C1 segment of cervical spinal cord (tissue), 14 donors: ENCODE measurements at regions not wholly inside any gene's neighbourhood (a gene's known extent, or its start where the extent isn't known, plus 50 kb on each side); places are given as distances from the start of the nearest gene placed in this dataset.
A peak's percentile ranks its signal among the peaks of the same experiment; 100 is the strongest.
"Not testable (repeated sequence)": the region's sequence is repeated elsewhere in the genome, so short reads cannot be mapped to it uniquely, and the experiment has no call there.

Experiments
- DNase-seq, 14 donors: peaks; one replicate each; lab custom pipeline; 2025; lab: John Stamatoyannopoulos, UW

DNA sequence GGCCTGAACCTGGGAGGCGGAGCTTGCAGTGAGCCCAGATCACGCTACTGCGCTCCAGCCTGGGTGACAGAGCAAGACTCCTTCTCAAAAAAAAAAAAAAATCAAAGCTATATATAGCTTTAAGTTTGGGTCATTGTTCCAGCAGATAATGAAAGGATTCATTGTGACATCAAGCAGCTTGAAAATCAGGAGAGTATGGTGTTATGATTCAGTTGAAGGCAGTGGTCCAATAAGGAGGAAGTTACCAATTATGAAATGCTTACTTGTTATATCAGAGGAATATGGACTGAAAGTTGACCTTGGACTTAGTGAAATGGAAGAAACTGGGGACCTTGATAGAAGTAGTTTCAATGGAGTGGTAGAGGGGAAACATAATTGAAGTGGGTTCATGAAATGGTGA, 140.4 kb upstream of the MAD2L1 start:
- DNase-seq, result no peak

DNA sequence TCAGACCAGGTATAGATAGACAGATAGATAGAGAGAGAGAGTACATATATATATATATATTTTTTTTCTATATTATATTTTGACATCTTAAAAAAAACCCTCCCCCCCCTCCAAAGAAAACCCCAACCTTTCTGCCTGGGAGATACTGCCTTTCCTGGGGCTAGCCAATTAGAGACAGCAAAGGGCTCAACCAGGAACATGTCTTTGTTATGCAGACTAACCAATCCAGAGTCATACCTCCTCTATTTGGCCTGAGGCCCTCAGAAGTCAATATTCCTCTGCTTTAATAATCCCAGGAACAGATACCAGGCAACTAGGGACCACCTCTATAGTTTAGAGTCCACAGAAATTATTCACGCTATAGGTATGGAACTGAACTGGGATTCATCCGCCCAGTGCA, 135.6 kb upstream of the MAD2L1 start:
- DNase-seq, result no peak

DNA sequence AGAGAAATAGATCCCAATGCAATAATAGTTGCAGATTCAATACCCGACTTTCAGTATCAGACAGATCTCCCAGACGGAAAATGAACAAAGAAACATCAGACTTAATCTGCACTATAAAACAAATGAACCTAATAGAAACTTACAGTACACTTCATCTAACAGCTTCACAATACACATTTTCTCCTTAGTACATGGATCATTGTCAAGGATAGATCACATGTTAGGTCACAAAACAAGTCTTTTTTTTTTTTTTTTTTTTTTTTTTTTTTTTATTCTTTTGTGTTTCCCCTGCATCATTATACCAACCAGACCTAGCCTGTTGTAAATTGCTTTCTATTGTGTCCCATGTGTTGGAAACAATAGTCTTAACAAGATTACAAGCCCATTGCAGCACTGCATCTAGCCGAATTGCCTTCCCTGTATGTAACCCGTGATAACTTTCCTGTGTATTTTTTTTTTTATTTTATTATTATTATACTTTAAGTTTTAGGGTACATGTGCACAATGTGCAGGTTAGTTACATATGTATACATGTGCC, 134.0 kb upstream of the MAD2L1 start:
- DNase-seq, result not testable (repeated sequence)

DNA sequence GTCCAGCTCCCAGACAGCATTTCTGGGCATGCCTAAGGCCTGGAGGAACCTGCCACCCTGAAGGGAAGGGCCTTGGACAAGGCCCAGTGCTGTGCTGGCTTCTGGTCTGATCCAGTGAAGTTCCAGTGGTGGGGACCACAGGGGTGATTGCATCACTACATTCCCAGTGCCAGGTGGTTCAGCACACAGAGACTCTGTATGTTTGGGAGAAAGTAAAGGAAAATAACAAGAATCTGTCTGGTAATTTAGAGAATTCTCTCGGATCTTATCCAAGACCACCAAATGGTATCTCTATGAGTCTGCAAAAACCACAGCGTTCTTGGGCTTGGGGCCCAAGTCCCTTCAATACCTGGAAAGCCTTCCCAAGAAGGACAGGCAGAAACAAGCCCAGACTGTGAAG, 131.8 kb upstream of the MAD2L1 start:
- no peak for DNase-seq

DNA sequence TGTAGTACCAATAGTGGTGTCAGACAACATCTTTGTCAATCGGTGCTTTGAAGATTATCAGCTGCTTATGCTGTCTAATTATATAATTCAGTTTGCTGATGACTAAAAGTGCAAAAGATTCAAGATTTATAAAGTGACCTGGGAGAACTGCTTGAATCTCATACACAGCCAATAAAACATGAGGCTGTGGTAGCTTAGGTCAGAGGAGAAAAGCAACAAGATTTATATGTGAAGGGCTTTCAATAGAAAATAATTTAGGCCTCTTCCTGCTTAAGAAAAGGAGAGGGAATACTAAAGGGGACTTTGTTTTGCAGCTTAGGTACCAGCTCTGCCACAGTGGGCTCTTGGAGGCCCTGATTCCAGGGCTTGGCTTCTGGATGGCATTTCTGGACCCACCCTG, 111.0 kb upstream of the MAD2L1 start:
- no peak for DNase-seq

DNA sequence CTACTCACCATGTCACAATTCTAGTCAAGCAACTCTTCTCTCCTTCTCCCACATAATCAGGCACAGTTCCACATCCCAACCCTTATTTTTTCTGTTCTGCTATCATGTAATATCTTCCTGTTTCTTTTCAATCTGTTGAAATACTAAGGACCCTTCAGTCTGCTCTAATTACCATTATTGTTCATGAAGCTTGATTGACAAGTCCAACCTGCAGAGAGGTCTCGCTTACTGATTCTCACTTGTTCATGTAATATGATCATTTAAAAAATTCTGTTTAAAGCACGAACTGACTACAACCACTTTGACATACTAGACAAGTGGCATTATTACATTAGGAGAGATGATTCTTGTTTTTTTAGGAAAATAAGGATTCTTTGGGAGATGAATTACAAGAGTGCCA, 108.6 kb upstream of the MAD2L1 start:
- DNase-seq, result no peak

DNA sequence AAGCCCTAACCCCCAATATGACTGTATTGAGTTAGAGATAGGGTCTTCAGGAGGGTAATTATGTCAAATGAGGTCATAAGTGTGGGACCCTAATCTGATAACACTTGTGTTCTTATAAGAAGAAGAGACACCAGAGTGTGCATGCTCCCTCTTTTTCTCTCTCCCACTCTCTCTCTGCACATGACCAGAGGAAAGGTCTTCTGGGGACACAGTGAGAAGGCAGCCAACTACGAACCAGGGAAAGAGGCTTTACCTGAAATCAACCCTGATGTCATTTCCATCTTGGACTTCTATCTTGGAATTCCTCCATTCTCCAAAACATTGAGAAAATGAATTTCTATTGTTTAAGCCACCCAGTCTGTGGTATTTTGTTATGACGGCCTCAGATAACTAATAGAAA, 97.2 kb upstream of the MAD2L1 start:
- DNase-seq, result no peak

DNA sequence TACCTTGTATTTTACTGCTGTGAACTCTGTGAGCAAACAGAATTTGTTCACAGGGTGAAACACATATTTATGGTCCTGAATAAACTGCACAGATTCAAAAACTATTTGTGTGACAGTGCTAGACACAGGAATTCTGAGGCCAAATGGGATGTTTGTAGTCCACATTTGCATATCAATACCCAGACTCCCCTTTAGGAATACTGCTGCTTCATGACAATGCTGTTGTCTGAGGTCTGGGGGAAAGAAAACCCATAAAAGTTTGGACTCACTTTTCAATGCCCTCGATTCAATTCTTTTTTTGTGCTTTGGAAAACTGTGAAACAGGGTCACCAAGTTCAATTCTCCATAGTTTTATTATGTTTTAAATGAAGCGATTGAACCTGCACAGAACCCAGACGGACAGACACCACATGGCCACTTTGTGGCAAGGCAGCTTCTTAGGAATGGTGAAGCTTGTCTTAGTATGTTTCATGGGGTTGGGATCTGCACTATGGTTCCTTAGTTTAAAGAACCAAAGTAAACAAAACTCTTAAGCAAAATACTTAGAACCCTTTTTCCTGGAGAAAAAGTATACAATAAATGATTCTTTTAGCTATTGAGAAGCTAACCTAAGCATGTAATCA, 92.3 kb upstream of the MAD2L1 start:
- DNase-seq, result no peak

DNA sequence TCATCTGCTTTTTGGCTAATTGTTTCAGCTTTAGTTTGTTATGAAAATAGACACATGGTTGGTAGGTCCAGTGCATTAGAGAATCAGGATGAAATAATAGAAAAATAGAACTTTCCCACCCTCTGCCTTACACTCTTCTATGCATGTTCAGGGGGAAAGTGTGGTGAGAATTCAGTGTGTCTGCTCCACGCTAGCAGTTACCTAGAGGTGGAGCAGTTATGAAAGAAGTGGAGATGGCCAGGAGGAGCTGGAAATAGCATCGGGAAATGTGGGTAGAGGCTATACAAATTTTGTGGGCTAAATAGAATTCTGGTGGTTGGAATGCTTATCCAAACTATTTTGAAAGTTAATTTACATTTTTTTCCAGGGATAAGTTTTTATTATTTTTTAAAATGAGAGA, 91.4 kb upstream of the MAD2L1 start:
- DNase-seq, result no peak

DNA sequence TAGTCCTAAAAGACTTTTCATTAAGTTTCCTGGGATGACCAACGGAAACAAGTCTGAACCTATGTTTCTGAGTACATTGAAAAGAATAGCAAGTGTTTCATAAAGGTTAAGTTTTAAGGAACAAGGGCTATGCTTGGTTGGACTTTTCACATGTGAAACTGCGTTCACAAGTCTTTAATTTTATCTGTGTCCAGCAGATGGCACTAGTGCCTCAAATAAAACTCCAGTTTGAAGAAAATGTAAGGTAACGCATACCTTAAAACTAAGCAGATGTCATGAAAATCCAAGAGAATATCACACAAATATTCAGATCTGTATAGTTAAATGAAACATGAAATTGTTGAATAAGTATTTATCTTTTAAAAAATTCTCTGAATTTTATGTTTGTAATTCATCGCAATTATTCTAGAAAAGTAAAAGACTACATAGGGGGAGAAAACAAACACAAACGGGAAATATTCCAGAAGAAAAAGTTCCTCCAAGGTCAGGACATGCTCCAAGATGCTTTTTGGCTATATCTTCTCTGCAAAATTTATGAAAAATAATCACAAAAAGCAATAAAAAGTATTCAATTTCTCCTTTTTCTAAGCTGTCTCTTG, 89.6 kb upstream of the MAD2L1 start:
- peak in 2 of 14 donors; percentile 4 to 6 for DNase-seq

DNA sequence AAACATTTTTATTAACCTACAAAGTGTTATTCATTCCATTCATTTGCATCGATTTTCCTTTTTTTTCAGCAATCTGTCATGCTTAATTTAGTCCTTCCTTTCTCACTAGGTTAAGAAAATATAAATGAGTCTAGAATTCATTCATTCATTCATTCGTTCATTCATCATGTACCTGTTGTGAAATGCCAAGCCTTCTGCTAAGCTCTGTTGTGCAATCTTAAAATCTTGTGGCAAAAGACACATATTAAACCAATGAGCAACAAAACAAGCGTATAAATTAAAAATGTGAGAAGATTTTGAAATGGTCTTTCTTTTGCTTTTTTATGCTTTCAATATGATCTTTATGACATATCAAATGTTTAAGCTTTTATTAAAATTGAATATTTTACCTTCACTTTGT, 88.6 kb upstream of the MAD2L1 start:
- DNase-seq, result no peak

DNA sequence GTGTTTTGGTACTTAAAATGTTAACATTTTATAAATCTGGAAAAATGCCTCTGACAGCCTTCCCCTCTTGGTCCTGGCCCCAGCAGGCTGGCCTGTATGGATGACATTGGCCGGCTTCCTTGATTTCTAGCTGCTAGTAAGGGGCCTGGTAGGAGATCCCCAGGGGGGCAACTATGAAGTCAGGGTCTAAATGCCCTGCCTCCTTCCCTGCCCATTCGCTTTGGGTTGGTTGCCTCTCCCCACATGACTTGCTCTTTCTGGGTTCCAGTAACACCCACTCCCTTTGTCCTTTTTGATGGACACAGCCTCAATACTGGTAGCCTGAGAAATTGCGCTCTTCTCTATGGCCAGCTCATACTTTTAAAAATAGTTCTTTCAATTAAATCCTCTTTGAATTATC, 78.0 kb upstream of the MAD2L1 start:
- no peak for DNase-seq

DNA sequence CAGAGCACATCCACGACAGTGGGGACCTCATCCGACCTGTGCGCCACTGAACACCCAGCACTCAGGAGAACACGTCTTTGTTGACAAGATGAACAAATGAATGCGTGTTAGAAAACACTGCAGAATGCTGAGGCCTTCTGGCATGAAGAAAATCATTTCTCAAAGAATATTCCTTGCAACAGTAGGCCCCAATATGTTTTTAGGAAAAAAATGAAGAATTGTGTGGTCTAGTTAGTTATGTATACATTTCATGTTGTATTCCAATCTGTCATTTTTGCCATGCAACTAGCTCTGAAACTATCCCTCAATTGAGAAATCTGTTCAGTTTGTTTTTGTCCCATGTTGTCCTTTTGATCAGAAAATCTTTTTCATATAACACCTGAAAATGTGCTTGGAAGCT, 77.4 kb upstream of the MAD2L1 start:
- DNase-seq, result no peak

DNA sequence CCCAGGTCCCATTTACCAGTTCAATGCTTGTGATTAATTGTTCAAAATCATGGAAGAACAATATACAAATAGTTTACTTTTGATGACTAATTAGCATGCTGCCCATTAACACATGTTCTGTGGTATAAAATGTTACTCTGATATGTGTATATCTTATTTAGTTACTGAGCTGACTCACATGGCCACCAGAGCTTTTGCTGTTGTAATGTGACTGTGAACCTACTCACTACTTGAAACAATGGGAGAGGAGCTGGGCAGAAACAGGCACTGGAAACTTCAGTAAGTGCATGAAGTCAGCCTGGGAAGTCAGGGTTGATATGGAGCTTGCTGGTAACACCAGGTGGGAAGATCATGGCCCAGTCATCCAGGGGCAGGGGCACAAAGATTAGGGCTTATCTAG, 72.7 kb upstream of the MAD2L1 start:
- DNase-seq, result no peak

DNA sequence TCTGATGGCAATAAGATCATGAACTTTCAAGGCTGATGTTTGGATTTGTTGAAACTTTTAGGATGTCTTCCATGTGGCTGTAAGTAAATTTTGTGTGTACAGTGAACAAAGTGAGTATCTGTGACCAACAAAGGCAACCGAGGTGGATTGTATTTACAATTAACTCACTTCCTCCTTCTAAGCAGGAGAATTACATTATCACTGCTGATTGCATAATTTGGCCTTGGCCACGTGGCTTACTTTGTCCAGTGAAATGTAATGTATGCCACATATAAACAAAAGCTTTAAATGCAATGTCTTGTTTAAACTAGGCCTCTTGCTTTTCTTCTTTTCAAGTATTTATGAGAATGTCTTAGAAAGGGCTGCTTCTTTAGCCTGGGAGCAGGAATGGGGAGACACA, 66.3 kb upstream of the MAD2L1 start:
- DNase-seq, result no peak

DNA sequence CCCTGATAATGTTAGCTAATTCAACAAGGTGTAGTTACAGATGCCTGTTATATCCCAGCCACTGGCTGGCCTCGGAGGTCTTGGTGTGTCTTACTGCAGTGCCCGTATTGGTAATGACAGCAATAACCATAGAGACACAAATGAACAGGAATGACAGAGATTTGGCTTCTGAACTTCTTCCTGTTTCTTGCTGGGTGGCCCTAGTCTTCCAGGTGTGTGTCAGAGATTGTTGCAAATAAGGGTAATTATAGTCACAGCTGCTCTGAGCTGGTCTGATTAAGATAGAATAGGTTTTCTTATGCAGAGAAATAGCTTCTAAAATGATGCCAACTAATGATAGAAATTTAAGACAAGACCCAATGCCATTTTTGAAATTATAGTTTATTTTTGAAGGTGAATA, 64.1 kb upstream of the MAD2L1 start:
- no peak for DNase-seq
